Lower lobe of right lung (tissue), 2 donors: ENCODE measurements at regions not wholly inside any gene's neighbourhood (a gene's known extent, or its start where the extent isn't known, plus 50 kb on each side); places are given as distances from the start of the nearest gene placed in this dataset.
A peak's percentile ranks its signal among the peaks of the same experiment; 100 is the strongest.

ENCODE experiments used
- ATAC-seq, 2 donors: fragments of 200-7000 bp; cut with Tn5 transposase; one replicate each; pipeline ENCODE4 v1.9.1; 2020 to 2022; ENCODE audit warnings: mild to moderate bottlenecking in 2 of 2, moderate library complexity in 2 of 2
- DNase-seq: peaks from one replicate; pipeline ENCODE4 v3.0.0-alpha.2; 2020
- H3K27ac ChIP-seq: fragments of 200-600 bp; one replicate; pipeline ENCODE4 v1.8.0; 2022
- H3K27me3 ChIP-seq: fragments of 200-600 bp; one replicate; pipeline ENCODE4 v1.8.0; 2022; ENCODE audit warnings: low read depth
- H3K36me3 ChIP-seq: fragments of 200-600 bp; one replicate; pipeline ENCODE4 v1.8.0; 2022; ENCODE audit warnings: mild to moderate bottlenecking
- H3K4me1 ChIP-seq: fragments of 200-600 bp; one replicate; pipeline ENCODE4 v1.8.0; 2022
- H3K4me3 ChIP-seq: fragments of 200-600 bp; one replicate; pipeline ENCODE4 v1.8.0; 2022; ENCODE audit warnings: mild to moderate bottlenecking
- H3K9me3 ChIP-seq: fragments of 200-600 bp; one replicate; pipeline ENCODE4 v1.8.0; 2022
- intact Hi-C: fragments of 100-400 bp; cut with DNase I; formaldehyde crosslinking; loops from one replicate; pipeline ENCODE4 v1.11.0; 2022
- TF ChIP-seq, protein P1 (sequence below): fragments of 200-600 bp; IDR thresholded peaks from one replicate; pipeline ENCODE4 v1.8.0; 2022; ENCODE audit warnings: antibody characterized with exemption, mild to moderate bottlenecking
- donor health status: DM: no; HTN: yes; CAD: no; lungs with severe emphysema.

DNA sequence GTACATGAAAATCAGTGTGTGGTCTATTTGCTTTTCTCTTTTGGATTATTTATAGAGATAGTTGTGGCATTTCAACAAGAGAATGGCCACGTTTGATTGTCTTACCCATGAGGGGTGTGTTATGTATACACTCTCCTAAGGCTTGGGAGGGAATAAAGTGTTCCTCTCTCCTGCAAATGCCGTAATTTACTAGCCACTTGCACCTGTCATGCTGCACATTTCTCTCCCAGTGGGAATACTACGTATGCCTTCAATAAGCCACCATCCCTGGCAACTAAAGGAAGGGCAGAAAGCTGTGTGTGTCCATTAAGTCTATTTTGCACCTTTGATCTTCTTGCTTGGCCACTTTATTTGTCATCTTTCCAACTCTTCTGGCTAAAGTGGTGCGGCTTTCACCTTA, 541.2 kb downstream of the QKI start:
- Histone ChIP-seq H3K9me3 (no peaks in the 10 kb centered on the region), H3K4me3 (no peak overlapping the region), H3K4me1 (peaks cover 11% of the 10 kb centered on the region), H3K27me3 (no peaks in the 10 kb centered on the region), H3K27ac (no peak overlapping the region), H3K36me3 (no peaks in the 10 kb centered on the region)
- ATAC-seq (peak in 1 of 2 donors; percentile 32), DNase-seq (no peak)
- TF ChIP-seq, protein P1, sequence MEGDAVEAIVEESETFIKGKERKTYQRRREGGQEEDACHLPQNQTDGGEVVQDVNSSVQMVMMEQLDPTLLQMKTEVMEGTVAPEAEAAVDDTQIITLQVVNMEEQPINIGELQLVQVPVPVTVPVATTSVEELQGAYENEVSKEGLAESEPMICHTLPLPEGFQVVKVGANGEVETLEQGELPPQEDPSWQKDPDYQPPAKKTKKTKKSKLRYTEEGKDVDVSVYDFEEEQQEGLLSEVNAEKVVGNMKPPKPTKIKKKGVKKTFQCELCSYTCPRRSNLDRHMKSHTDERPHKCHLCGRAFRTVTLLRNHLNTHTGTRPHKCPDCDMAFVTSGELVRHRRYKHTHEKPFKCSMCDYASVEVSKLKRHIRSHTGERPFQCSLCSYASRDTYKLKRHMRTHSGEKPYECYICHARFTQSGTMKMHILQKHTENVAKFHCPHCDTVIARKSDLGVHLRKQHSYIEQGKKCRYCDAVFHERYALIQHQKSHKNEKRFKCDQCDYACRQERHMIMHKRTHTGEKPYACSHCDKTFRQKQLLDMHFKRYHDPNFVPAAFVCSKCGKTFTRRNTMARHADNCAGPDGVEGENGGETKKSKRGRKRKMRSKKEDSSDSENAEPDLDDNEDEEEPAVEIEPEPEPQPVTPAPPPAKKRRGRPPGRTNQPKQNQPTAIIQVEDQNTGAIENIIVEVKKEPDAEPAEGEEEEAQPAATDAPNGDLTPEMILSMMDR: no peak
- intact Hi-C loops: loop anchor here (10.0 kb wide), 1 partner anchor 531 kb away; no protein-coding TSS in a partner anchor

DNA sequence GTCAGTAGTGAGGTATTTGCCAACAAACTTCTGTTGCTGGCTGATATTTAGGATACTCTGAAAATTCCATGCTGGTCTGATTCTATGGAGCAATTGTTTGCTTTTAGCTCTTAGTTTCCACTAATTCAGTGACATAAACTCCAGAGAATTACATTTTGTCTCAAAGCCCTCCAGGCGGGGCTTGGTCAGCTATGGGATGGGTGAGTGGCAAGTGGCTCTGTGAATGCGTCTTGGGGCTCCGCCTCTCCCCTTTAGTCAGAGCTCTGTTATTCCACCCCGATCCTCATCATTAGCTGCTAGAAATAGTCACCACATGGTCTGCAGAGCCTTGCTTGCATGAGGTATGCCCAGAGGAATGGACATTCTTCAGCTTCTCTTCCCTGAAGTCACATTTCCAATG, 540.6 kb downstream of the QKI start:
- peaks cover 11% of the 10 kb centered on the region for H3K4me1 ChIP-seq
- TF ChIP-seq, protein P1: no peak
- ATAC-seq: peak; percentile 15 to 37
- no peaks in the 10 kb centered on the region for H3K36me3 ChIP-seq
- no peak overlapping the region for H3K27ac ChIP-seq
- no peaks in the 10 kb centered on the region for H3K9me3 ChIP-seq
- H3K4me3 ChIP-seq: no peak overlapping the region
- DNase-seq: no peak
- H3K27me3 ChIP-seq: no peaks in the 10 kb centered on the region
- intact Hi-C loops: loop anchor here (10.0 kb wide), 1 partner anchor 530 kb away; no protein-coding TSS in a partner anchor

DNA sequence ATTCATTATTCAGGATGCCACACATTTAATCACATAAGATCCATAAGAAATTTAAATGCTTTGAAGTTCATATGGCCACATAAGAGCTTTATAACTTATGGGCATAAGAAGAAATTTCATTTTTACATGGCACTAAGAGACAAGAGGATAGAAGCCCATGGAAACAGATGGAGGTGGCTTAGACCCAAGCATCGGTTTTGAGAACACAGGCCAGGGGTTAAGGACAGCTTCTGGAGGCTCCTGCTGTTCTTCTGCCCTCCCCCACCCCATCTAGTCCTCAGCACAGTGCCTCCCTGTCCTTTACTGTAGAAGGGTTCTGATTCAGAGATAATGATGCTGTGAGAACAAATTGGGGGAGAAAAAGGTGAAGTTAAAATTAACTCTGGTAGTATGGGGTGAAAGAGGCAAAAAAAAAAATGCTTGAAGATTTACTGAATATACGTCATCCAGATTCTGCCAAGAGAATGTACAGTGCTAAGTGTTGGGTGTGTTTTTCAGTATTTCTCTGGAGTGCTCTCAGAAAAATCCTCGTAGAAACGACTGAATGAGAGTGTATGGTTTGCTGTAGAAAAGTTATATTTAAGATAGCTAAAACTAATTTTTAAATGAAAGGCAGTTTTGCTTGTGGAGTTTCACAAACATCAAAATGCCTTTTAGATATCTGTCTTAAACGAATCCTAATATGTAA, 539.7 kb downstream of the QKI start:
- Histone ChIP-seq H3K36me3 (no peaks in the 10 kb centered on the region), H3K27ac (no peak overlapping the region), H3K9me3 (no peaks in the 10 kb centered on the region), H3K4me1 (peaks cover 11% of the 10 kb centered on the region), H3K4me3 (no peak overlapping the region), H3K27me3 (no peaks in the 10 kb centered on the region)
- ATAC-seq: peak in 1 of 2 donors; percentile 45
- TF ChIP-seq, protein P1: no peak
- no peak for DNase-seq
- intact Hi-C loops: loop anchor here (10.0 kb wide), 1 partner anchor 529 kb away; no protein-coding TSS in a partner anchor

DNA sequence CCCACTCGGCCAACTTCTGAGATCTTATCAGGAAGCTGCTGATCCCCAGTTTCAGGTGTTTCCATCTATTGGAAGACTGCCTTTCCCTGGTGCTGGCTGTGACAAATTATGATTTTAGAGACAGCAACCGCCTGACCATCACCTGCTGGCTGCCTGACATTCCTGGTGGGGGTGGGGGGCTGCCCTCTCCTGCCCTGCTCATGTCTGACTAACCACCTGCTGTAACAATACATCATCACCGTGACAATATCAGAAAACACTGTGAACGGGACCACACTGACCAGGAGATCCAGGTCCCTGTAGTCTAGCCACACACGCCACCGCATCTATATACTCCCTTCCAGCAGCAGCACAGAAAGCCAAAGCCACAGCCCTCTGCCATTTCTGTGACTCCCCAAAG, 537.5 kb downstream of the QKI start:
- intact Hi-C loops: loop anchor here (10.0 kb wide), 1 partner anchor 527 kb away; no protein-coding TSS in a partner anchor
- DNase-seq (no peak), ATAC-seq (no peak)
- peaks cover 10% of the 10 kb centered on the region for H3K4me1 ChIP-seq
- no peak overlapping the region for H3K27ac ChIP-seq
- no peaks in the 10 kb centered on the region for H3K9me3 ChIP-seq
- TF ChIP-seq, protein P1: no peak
- H3K27me3 ChIP-seq: no peaks in the 10 kb centered on the region
- no peak overlapping the region for H3K4me3 ChIP-seq
- H3K36me3 ChIP-seq: no peaks in the 10 kb centered on the region

DNA sequence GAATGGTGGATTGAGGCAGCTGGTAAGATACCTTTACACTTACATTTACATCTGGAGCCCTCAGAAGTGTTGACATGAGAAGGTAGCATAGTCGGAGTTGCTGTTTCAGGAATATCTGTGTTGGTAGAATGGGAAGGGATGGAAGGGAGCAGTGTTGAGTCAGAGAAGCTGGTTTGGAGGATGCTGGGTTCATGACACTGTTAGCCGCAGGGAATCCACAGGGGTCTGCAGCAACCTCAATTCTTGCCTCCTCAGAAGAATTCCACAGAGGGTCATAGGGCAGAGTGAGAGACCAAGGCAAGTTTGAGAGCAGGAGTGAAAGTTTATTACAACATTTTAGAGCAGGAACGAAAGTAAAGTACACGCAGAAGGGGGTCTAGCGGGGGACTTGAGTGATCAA, 536.8 kb downstream of the QKI start:
- Histone ChIP-seq H3K4me3 (no peak overlapping the region), H3K9me3 (no peaks in the 10 kb centered on the region), H3K36me3 (no peaks in the 10 kb centered on the region), H3K4me1 (peaks cover 4% of the 10 kb centered on the region), H3K27ac (no peak overlapping the region), H3K27me3 (no peaks in the 10 kb centered on the region)
- ATAC-seq (no peak), DNase-seq (no peak)
- TF ChIP-seq, protein P1: no peak
- intact Hi-C loops: loop anchor here (10.0 kb wide), 1 partner anchor 527 kb away; no protein-coding TSS in a partner anchor
